ENCODE measurements at regions not wholly inside any gene's neighbourhood (a gene's known extent, or its start where the extent isn't known, plus 50 kb on each side); places are given as distances from the start of the nearest gene placed in this dataset.
A peak's percentile ranks its signal among the peaks of the same experiment; 100 is the strongest.
"Not testable (repeated sequence)": the region's sequence is repeated elsewhere in the genome, so short reads cannot be mapped to it uniquely, and the experiment has no call there.

DNA sequence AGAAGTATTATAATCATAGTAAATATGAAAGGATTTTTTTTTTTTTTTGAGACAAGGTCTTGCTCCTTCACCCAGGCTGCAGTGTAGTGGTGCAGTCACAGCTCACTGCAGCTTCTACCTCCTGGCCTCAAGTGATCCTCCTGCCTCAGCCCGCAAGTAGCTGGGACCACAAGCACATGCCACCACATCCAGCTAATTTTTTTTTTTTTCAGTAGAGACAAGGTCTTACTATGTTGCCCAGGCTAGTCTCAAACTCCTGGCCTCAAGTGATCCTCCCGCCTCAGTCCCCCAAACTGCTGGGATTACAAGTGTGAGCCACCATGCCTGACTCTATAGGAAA, 86.2 kb upstream of the FOXN2 start:
- no peak for DNase-seq

DNA sequence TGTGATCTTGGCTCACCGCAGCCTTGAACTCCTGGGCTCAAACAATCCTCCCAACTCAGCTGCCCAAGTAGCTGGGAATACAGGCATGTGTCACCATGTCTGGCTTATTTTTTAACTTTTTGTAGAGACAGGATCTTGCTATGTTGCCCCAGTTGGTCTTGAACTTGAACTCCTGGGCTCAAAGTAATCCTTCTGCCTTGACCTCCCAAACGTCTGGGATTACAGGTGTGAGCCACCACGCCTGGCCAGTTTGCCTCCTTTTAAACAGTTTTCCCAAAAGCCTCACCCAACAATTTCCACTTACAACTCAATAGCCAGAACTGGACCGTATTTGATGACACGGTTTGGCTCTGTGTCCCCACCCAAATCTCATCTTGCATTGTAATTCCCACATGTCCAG, 85.4 kb upstream of the FOXN2 start:
- no peak for DNase-seq

DNA sequence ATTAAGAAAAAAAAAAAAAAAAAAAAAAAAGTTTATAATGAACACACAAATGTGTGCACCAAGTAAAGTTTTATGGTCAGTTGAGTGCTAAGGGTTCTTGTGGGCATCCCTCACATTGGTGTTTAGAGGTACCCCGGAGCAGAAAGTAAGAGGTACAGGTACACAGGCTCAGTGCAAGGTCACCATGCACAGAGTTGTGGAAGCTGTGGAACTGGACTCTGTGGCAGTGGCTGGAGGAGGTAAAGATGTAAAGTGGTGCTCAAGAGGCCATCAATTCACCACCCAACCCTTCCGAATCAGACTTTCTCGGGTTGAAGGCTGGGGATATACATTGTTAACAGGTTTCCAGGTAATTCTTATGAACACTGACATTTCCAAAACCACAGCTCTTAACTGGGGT, 83.6 kb upstream of the FOXN2 start:
- DNase-seq = no peak

DNA sequence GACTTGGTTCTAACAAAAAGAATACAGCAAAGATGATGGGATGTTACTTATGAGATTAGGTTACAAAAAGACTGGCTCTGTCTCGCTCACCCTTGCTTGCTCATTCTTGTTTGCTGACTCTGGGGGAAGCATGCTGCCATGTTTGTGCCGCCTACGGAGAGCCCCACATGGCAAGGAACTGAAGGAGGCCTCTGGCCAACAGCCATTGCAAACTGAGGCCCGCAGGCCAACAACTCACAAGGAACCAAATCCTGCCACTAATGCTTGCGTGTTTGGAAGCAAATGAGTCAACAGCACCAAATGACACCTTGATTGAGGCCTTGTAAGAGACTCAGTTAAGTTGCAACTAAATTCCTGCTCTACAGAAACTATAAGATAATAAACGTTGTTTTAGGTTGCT, 82.1 kb upstream of the FOXN2 start:
- DNase-seq = no peak

DNA sequence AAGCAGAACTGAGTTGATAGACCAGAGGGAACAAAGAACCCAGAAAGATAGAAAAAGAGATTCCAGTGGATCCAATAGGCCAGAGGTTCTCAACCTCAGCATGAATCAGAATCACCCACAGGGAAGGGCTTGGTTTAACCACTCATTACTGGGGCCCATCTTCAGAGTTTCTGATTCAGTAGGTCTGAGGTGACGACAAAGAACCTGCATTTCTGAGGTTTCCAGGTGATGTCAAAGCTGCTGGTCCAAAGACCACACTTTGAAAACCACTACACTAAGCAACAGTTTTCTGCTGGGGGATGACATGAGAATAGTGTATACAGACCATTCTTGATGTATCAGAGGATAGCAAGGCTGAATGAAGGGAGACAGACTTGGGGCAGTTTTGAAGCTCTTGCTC, 81.5 kb upstream of the FOXN2 start:
- no peak for DNase-seq

DNA sequence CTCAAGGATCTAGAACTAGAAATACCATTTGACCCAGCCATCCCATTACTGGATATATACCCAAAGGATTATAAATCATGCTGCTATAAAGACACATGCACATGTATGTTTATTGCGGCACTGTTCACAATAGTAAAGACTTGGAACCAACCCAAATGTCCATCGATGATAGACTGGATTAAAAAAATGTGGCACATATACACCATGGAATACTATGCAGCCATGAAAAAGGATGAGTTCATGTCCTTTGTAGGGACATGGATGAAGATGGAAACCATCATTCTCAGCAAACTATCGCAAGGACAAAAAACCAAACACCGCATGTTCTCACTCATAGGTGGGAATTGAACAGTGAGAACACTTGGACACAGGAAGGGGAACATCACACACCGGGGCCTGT, 80.7 kb upstream of the FOXN2 start:
- not testable (repeated sequence) for DNase-seq

DNA sequence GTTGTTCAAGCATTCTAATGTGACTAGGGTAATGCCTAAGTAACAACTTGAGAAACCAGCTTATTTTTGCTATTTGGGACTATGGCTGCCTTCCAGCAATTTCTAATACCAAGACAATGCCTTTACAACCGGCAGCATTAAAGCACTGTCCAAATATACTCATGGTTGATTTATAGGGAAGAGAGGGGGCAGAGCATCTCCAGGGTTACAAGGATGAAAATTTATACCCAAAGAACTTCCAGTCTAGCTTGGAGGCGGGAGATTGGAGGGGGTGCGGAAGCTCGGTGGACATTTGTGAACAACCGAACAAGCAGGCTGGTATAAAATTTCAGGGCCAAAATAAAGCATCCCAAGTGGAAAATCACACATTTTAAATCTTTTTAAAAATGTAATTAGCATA, 79.4 kb upstream of the FOXN2 start:
- DNase-seq = no peak

DNA sequence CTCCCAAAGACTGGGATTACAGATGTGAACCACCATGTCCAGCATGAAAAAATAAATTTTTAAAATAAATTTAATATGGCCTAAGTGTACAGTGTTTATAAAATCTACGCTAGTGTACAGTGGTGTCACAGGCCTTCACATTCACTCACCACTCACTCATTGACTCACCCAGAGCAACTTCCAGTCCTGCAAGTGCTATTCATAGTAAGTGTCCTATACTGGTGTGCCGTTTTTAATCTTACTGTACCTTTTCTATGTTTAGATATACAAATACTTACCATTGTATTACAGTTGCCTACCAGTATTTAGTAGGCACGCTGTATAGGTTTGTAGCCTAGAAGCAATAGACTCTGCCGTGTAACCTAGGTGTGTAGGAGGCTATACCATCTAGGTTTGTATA, 76.1 kb upstream of the FOXN2 start:
- no peak for DNase-seq

DNA sequence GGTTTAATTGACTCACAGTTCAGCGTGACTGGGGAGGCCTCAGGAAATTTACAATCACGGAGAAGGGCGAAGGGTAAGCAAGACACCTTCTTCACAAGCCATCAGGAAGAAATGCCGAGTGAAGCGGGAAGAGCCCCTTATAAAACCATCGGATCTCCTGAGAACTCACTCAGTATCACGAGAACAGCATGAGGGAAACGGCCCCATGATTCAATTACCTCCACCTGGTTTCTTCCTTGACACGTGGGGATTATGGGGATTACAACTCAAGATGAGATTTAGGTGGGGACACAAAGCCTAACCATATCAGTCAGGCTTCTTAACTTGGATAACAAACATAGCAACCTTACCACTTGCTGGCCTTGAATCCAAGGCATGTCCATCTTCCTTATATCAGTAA, 73.6 kb upstream of the FOXN2 start:
- no peak for DNase-seq

DNA sequence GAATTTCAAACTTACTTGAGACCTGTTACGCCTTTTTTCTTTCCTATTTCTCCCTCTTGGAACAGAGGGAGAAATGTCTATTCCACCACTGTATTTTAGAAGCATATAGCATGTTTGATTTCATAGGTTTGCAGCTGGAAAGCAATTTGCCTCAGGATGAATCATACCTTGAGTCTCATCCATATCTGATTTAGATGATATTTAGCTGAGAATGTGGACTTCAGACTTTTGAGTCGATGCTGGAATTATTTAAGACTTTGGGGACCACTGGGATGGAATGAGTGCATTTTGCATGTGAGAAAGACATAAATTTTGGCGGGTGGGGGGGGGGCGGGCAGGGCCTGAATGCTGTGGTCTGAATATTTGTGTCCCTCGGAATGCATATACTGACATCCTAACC, 67.3 kb upstream of the FOXN2 start:
- DNase-seq = no peak

DNA sequence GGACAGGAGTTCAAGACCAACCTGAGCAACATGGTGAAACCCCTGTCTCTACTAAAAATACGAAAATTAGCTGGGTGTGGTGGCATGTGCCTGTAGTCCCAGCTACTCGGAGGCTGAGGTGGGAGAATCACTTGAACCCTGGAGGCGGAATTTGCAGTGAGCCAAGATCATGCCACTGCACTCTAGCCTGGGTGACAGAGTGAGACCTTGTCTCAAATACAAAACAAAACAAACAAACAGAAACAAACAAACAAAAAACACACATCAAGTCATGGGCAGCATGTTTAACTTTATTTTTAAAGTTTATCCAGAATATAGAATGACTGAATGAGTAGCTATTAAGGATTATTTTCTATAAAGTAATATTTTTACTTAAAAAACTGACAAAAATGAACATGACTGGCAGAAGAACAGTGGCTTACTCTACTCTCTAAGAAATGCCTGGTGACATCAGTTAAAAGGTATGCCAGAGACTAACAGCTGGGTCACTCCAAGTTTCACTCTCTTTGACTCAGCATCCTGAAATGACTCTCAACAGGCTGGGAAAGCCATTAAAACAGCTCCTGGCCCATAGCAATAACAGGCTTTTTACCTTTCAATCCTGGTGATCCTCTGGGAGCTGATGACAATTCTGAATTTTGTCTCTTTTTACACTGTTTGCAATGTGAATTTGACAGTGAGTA, 66.1 kb upstream of the FOXN2 start:
- DNase-seq = peak; percentile 51

DNA sequence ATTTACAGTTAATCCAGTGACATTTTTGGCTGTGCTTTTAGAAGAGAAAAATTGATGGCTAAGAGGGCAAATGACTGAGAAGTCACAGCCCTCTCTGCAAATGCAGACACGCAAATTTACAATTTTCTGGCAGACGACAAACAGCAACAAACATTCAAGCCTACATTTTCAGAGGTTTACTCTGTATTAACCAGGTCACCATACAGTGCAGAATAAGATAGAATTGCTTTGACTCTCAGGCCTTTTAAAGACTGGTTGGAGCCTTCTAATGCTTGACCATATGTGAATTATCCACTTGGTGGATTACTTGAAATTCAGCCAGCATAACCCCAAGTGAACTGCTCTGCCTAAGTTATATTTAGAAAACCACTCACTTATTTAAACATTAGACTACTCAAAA, 65.5 kb upstream of the FOXN2 start:
- no peak for DNase-seq

DNA sequence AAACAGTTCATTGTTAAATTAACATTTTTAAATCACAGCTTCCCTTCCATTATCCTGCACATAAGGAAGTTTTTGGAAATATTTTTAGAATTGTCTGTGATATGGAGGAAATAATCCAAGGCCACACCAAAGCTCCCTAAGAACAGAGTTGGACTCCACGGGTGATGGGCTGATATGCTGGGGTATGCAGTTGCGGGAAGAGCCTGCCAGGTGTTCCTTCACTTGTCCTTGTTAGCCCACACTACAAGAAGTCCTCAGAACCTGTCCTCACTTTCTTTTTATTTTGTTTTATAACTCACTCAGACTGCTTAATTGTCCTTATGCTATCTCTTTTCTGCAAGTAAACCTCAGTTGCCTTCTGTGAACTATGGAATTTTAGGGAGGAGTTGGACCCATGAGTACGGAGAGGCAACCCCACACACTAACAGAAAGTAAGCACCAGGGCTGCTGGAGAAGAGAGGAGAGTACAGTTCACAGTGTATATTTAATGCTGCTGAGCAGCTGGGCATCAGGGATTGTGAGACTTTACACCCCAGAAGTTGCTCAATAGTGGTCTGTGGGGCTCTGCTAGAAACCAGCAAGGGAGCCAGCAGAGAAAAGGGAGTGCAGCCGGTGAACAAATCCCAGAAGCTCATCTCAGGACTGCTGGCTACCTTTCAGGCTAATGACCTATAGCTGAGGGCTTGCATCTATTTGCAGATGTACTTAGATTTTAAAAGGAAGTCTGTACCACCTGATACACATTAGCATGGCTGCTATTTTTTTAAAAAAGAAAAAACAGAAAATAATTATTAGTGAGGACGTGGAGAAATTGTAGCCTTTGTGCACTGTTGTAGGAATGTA, 64.6 kb upstream of the FOXN2 start:
- no peak for DNase-seq

DNA sequence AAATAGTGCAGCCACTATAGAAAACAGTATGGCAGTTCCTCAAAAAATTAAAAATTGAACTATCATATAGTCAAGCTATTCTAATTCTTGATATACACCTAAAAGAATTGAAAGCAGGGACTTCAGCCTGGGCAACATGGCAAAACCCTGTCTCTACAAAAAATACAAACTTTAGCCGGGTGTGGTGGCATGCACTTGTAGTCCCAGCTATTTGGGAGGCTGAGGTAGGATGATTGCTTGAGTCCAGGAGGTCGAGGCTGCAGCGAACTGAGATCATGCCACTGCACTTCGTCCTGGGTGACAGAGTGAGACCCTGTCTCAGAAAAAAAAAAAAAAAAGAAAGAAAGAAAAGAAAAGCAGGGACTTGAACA, 64.0 kb upstream of the FOXN2 start:
- DNase-seq = no peak

DNA sequence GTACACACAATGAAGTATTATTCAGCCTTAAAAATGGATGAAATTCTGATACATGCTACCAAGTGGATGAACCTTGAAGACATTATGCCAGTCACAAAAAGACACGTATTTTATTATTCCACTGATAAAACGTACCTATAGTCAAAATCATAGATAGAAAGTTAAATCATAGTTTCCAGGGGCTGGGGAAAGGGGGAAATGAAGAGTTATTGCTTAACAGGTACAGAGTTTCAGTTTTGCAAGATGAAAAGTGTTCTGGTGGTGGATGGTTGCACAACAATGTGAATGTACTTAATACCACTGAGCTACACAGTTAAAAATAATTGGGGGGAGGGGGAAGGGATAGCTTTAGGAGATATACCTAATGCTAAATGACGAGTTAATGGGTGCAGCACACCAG, 63.5 kb upstream of the FOXN2 start:
- no peak for DNase-seq

DNA sequence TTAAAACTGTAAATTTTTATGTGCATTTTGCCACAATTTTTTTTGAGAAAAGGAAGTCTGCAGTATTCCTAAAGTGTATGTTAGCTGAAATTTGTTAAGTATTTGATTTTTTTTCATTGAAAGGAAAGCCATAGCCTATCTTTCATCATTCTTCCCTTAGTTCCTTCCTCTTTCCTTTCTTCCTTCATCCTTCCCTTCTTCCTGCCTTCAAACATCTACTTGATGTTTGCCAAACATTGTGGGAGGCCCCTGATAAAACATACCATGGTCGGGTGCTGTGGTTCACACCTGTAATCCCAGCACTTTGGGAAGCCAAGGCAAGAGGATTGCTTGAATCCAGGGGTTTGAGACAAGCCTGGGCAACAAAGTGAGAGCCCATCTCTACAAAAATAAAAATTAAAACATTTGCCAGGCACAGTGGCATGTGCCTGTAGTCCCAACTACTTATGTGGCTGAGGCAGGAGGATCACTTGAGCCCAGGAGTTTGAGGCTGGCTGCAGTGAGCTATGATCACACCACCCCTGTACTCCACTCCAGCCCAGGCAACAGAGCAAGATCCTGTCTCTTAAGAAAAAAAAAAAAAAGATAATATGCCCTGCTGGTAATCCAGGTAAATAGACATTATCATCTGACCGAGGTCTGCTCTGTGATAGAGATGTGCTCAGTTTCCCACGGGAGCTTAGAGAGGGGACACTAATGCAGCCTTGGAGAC, 62.9 kb upstream of the FOXN2 start:
- DNase-seq = no peak

DNA sequence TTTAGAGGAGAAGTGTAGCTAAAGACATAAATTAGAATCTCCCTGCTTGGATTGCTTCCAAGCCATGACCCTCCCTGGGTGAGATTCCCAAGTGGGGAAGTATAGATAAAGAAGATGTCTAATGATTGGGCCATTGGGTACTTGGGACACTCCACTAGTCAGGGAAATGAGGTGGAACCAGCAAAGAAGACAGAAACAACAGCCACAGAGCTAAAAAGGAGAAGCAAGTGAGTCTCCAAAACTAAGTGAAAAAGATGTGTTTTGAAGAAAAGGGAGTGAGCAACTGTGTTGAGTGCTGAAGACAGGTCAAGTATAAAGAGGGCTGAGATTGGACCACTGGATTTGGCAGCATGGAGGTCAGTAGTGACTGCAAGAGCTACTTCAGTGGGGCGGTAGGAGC, 61.2 kb upstream of the FOXN2 start:
- DNase-seq = no peak

DNA sequence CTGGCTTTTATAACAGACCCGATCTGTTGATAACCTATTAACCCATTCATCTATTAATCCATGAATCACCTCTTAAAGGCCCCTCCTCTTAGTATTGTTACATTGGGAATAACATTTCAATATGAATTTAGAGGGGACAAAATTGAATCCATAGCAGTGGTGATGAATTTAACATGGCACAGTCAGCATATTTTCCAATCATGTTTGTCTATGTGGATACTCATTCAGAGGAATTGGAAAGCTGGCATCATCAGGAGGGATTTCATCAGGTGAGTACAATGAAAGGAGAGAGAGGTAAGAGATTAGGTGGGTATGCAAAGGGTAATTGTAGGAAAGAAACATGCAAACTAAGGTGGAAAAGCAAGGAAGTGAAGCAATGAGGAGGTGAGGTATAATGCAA, 59.6 kb upstream of the FOXN2 start:
- no peak for DNase-seq

DNA sequence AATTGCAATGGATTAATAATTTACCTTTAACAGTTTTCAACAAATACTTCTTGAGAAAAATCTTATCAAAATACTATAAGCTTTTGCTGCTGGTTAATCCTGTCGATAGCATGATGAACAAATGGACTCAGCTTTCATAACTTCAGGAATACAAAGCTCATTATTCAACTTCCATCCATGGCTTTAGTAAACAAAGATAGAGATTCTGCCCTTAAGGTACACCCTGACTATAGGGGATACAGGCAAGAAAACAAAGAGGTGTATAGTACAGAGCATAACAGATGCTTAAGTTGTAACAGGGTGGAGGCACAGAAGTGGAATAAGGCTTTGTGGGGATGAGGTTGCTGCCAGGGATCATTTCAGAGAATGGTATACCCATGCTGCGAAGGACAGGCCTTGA, 57.0 kb upstream of the FOXN2 start:
- no peak for DNase-seq

DNA sequence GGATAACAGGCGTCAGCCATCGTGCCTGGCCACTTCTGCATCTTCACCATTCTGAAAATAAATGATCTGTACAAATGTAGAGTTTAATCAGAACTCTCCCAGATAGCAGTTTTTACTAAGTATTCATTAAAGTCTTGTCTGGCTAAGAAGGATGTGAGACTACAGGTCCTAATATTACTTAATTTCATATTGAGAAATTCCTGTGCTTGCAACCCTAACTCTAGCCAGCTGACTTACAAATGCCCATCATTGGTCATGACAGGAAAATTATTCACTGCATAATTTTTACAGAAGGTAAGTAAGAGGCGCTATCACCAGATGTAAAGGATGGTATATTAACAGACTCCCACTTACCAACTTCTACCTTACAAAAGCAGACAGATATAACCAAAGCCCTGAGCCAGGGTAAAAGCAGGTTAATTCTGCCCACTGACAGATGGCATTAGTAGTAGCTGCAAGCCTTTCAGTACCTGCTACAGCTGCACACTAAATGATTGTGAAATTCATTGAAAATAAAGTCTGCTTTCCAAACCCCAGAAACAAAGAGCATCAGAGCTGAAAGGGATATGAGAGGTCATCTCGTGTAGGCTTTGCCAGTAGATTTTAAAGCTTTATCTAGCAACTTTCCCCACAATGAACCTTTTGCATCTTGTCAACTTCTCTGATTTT, 55.9 kb upstream of the FOXN2 start:
- no peak for DNase-seq

DNA sequence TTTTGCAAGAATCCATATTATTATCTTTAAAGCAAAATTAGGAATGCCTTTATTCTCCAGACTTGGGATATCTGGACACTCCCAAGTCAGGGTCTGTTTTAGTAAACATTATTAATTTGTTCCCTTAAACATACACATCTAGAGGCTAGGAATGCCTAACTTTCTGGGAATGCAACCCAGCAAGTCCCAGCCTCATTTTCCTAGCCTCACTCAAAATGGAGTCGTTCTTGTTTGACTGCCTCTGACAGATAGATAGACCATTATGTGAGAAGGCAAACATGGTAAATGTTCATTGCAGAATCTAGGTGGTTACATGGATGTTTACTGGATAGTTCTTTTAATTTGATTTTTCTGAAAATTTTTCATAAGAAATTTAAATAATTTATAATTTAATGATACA, 54.7 kb upstream of the FOXN2 start:
- no peak for DNase-seq

DNA sequence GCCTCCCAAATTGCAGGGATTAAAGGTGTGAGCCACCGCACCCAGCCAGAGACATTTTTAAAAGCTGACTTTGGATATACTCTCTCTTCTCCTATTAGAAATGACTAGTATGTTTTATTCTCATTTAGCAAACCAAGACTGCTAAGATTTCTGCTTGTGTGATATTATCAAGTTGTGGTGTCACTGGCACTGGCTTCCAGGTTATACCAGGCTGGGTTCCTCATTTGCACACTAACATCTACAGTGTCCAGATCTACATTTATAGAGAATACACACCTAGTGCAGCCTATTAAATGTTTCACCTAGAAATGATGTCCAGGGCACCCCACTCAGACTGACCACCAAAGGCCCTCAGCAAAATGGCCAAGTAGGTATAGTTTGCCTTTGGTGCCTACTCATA, 49.9 kb upstream of the FOXN2 start:
- DNase-seq = no peak
